ENCODE measurements at regions not wholly inside any gene's neighbourhood (a gene's known extent, or its start where the extent isn't known, plus 50 kb on each side); places are given as distances from the start of the nearest gene placed in this dataset.

GRCh38 chr3:163684651-163685050, 1393.6 kb downstream of the SI start:
- CTCF ChIA-PET (ENCODE audit: low intra/inter-chr PET ratio): no interaction called here

More at GRCh38 chr3:163684651-163685050, 1393.6 kb downstream of the SI start:
- DNase-seq (ENCODE audit: extremely low read depth in 1 of 4, low spot score in 3 of 4) (no peak), FAIRE-seq (no peak), ATAC-seq (no peak)
- Histone ChIP-seq H3K9ac (ENCODE audit: insufficient read depth in 1 of 2, low read depth in 2 of 2, low read length in 2 of 2) (no peak overlapping the region), H3K9me1 (ENCODE audit: control insufficient read depth, insufficient read depth, low read length) (no peaks in the 10 kb centered on the region), H3K27me3 (ENCODE audit: control insufficient read depth in 2 of 2, insufficient read depth in 2 of 2, low read length in 2 of 2) (no peaks in the 10 kb centered on the region), H3K27ac (ENCODE audit: extremely low read depth, low read depth, low read length) (no peak overlapping the region), H3K4me2 (ENCODE audit: insufficient read depth, low read length) (no peak overlapping the region), H3K4me3 (no peak overlapping the region), H3K36me3 (ENCODE audit: control insufficient read depth, insufficient read depth, low read length) (no peaks in the 10 kb centered on the region), H3K4me1 (replicated peaks in 1 of 2; ENCODE audit: control insufficient read depth in 2 of 2, insufficient read depth in 2 of 2, low read length in 2 of 2) (no peaks in the 10 kb centered on the region), H4K20me1 (replicated peaks; ENCODE audit: control insufficient read depth, insufficient read depth, low read length) (no peaks in the 10 kb centered on the region), H3K9me3 (replicated peaks; ENCODE audit: control insufficient read depth, insufficient read depth, low read depth, low read length) (no peaks in the 10 kb centered on the region), H3K79me2 (ENCODE audit: control insufficient read depth, insufficient read depth, low read length) (no peaks in the 10 kb centered on the region), H2AFZ (ENCODE audit: low read depth, low read length) (no peak overlapping the region)
- intact Hi-C loops (cut with micrococcal nuclease) (no loop called here), in situ Hi-C loops (cut with MboI) (no loop called here)
- POLR2A ChIA-PET: no interaction called here
- 23% methylated on average over 2 of the region's 2 CpGs for WGBS (ENCODE audit: insufficient coverage, low coverage, missing lambda C conversion rate)
- TF ChIP-seq BCOR (IDR thresholded peaks at IDR 0.05) (no peak), HLTF (IDR thresholded peaks at IDR 0.05) (no peak), CUX1 (CRISPR knock-in tag; IDR thresholded peaks at IDR 0.05) (no peak), PRMT5 (CRISPR knock-in tag; IDR thresholded peaks at IDR 0.05) (no peak), SRSF1 (IDR thresholded peaks at IDR 0.05; ENCODE audit: low read depth, low read length) (no peak), RBM25 (IDR thresholded peaks at IDR 0.05; ENCODE audit: low read depth, low read length, severe bottlenecking) (no peak), HDGF (IDR thresholded peaks at IDR 0.05) (no peak), GATAD2B (IDR thresholded peaks at IDR 0.05; ENCODE audit: borderline replicate concordance) (no peak), NEUROD1 (IDR thresholded peaks at IDR 0.05; ENCODE audit: borderline replicate concordance, low read depth, low read length, partially characterized antibody) (no peak), ZNF274 (IDR thresholded peaks at IDR 0.05; ENCODE audit: borderline replicate concordance, low read depth, low read length) (no peak), DIDO1 (tag; IDR thresholded peaks at IDR 0.05; ENCODE audit: low read depth) (no peak), NCOA4 (IDR thresholded peaks at IDR 0.05; ENCODE audit: partially characterized antibody) (no peak), SMC3 (conservative IDR thresholded peaks at IDR 0.05; ENCODE audit: insufficient read depth, low read depth, low read length) (no peak), TRIM25 (IDR thresholded peaks at IDR 0.05; ENCODE audit: borderline replicate concordance) (no peak)
- no TSS peak for BruUV-seq (replicated peaks)
